ENCODE measurements at regions not wholly inside any gene's neighbourhood (a gene's known extent, or its start where the extent isn't known, plus 50 kb on each side); places are given as distances from the start of the nearest gene placed in this dataset.

DNA sequence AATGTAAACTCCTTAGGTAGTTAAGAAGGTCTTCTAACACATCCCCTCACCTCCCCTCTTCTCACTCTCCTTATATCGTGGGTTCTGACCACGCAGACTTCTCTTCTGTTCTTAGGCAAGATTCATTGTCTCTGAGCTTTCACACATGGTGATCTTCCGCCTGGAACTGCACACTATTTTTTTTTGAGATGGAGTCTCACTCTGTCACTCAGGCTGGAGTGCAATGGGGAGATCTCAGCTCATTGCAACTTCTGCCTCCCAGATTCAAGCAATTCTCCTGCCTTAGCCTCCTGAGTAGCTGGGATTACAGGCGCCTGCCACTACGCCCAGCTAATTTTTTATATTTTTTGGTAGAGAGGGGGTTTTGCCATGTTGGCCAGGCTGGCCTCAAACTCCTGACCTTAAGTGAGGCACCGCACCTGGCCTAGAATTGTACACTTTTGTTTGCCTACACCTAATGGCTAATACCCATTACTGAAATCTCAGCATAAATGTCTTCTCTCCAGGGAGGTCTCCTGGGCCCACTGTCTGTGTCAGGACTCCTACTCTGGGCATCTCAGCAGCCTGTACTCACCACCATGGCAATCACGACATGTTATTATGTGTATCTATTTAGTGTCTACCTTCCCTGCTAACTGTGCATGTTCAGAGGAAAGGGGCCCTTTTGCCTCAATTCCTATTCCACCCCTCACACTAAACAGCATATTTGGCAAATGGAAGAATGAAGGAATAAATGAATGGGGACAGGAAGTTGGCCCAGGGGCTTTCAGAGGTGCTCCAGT, 646.3 kb upstream of the DPP6 start (continued):
- no peak for TF ChIP-seq HMGA2 (CRISPR knock-in tag; IDR thresholded peaks at IDR 0.05)
- no peak for TF ChIP-seq OVOL2 (CRISPR knock-in tag; IDR thresholded peaks at IDR 0.05; ENCODE audit: borderline replicate concordance)
- TF ChIP-seq, protein P1, sequence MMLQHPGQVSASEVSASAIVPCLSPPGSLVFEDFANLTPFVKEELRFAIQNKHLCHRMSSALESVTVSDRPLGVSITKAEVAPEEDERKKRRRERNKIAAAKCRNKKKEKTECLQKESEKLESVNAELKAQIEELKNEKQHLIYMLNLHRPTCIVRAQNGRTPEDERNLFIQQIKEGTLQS (CRISPR knock-in tag; conservative IDR thresholded peaks at IDR 0.05): no peak
- TF ChIP-seq ZNF138 (CRISPR knock-in tag; conservative IDR thresholded peaks at IDR 0.05): no peak
- TF ChIP-seq TEAD4 (CRISPR knock-in tag; IDR thresholded peaks at IDR 0.05): no peak

GRCh38 chr7:153406486-153406872, 645.7 kb upstream of the DPP6 start:
- H3K4me1 Mint-ChIP-seq: no peaks in the 10 kb centered on the region
- no peak overlapping the region for H3K27ac Mint-ChIP-seq
- DNase-seq (ENCODE audit: low spot score) (no peak), ATAC-seq (no peak)
- CTCF ChIA-PET: no interaction called here
- POLR2A ChIA-PET: no interaction called here
- peaks cover 99% of the 10 kb centered on the region for H3K9me3 Mint-ChIP-seq
- TF ChIP-seq, protein P2, sequence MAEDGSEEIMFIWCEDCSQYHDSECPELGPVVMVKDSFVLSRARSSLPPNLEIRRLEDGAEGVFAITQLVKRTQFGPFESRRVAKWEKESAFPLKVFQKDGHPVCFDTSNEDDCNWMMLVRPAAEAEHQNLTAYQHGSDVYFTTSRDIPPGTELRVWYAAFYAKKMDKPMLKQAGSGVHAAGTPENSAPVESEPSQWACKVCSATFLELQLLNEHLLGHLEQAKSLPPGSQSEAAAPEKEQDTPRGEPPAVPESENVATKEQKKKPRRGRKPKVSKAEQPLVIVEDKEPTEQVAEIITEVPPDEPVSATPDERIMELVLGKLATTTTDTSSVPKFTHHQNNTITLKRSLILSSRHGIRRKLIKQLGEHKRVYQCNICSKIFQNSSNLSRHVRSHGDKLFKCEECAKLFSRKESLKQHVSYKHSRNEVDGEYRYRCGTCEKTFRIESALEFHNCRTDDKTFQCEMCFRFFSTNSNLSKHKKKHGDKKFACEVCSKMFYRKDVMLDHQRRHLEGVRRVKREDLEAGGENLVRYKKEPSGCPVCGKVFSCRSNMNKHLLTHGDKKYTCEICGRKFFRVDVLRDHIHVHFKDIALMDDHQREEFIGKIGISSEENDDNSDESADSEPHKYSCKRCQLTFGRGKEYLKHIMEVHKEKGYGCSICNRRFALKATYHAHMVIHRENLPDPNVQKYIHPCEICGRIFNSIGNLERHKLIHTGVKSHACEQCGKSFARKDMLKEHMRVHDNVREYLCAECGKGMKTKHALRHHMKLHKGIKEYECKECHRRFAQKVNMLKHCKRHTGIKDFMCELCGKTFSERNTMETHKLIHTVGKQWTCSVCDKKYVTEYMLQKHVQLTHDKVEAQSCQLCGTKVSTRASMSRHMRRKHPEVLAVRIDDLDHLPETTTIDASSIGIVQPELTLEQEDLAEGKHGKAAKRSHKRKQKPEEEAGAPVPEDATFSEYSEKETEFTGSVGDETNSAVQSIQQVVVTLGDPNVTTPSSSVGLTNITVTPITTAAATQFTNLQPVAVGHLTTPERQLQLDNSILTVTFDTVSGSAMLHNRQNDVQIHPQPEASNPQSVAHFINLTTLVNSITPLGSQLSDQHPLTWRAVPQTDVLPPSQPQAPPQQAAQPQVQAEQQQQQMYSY (CRISPR knock-in tag; IDR thresholded peaks at IDR 0.05): no peak
- no peak for TF ChIP-seq EMX1 (CRISPR knock-in tag; IDR thresholded peaks at IDR 0.05)
- TF ChIP-seq, protein P3, sequence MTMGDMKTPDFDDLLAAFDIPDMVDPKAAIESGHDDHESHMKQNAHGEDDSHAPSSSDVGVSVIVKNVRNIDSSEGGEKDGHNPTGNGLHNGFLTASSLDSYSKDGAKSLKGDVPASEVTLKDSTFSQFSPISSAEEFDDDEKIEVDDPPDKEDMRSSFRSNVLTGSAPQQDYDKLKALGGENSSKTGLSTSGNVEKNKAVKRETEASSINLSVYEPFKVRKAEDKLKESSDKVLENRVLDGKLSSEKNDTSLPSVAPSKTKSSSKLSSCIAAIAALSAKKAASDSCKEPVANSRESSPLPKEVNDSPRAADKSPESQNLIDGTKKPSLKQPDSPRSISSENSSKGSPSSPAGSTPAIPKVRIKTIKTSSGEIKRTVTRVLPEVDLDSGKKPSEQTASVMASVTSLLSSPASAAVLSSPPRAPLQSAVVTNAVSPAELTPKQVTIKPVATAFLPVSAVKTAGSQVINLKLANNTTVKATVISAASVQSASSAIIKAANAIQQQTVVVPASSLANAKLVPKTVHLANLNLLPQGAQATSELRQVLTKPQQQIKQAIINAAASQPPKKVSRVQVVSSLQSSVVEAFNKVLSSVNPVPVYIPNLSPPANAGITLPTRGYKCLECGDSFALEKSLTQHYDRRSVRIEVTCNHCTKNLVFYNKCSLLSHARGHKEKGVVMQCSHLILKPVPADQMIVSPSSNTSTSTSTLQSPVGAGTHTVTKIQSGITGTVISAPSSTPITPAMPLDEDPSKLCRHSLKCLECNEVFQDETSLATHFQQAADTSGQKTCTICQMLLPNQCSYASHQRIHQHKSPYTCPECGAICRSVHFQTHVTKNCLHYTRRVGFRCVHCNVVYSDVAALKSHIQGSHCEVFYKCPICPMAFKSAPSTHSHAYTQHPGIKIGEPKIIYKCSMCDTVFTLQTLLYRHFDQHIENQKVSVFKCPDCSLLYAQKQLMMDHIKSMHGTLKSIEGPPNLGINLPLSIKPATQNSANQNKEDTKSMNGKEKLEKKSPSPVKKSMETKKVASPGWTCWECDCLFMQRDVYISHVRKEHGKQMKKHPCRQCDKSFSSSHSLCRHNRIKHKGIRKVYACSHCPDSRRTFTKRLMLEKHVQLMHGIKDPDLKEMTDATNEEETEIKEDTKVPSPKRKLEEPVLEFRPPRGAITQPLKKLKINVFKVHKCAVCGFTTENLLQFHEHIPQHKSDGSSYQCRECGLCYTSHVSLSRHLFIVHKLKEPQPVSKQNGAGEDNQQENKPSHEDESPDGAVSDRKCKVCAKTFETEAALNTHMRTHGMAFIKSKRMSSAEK (CRISPR knock-in tag; IDR thresholded peaks at IDR 0.05; ENCODE audit: borderline replicate concordance): no peak
- no peak for TF ChIP-seq MAX (CRISPR knock-in tag; IDR thresholded peaks at IDR 0.05)
- no peak for TF ChIP-seq NR1H2 (CRISPR knock-in tag; IDR thresholded peaks at IDR 0.05)
- TF ChIP-seq ZNF121 (CRISPR knock-in tag; IDR thresholded peaks at IDR 0.05): no peak
- TF ChIP-seq SMAD4 (CRISPR knock-in tag; IDR thresholded peaks at IDR 0.05): no peak
- no peak for TF ChIP-seq ZNF219 (CRISPR knock-in tag; IDR thresholded peaks at IDR 0.05; ENCODE audit: borderline replicate concordance)
- TF ChIP-seq, protein P4, sequence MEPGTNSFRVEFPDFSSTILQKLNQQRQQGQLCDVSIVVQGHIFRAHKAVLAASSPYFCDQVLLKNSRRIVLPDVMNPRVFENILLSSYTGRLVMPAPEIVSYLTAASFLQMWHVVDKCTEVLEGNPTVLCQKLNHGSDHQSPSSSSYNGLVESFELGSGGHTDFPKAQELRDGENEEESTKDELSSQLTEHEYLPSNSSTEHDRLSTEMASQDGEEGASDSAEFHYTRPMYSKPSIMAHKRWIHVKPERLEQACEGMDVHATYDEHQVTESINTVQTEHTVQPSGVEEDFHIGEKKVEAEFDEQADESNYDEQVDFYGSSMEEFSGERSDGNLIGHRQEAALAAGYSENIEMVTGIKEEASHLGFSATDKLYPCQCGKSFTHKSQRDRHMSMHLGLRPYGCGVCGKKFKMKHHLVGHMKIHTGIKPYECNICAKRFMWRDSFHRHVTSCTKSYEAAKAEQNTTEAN (CRISPR knock-in tag; IDR thresholded peaks at IDR 0.05): no peak
- TF ChIP-seq IRF2 (CRISPR knock-in tag; IDR thresholded peaks at IDR 0.05; ENCODE audit: borderline replicate concordance, low read depth): no peak
- TF ChIP-seq, protein P1 (CRISPR knock-in tag; conservative IDR thresholded peaks at IDR 0.05): no peak
- TF ChIP-seq TP53 (CRISPR knock-in tag; IDR thresholded peaks at IDR 0.05): no peak
- TF ChIP-seq ZNF232 (CRISPR knock-in tag; IDR thresholded peaks at IDR 0.05): no peak
- TF ChIP-seq NR2C2 (CRISPR knock-in tag; IDR thresholded peaks at IDR 0.05): no peak
- no peak for TF ChIP-seq FOXP1 (CRISPR knock-in tag; IDR thresholded peaks at IDR 0.05; ENCODE audit: borderline replicate concordance)
- H3K4me3 Mint-ChIP-seq: no peak overlapping the region
- H3K36me3 Mint-ChIP-seq: peaks cover 88% of the 10 kb centered on the region
- peaks cover 8% of the 10 kb centered on the region for H3K27me3 Mint-ChIP-seq (ENCODE audit: low read depth)

All from WTC11 (cell line).